HEK293 (cell line): ENCODE measurements at regions not wholly inside any gene's neighbourhood (a gene's known extent, or its start where the extent isn't known, plus 50 kb on each side); places are given as distances from the start of the nearest gene placed in this dataset.

ENCODE experiments used
- CTCF ChIA-PET: fragments of 350-600 bp; formaldehyde crosslinking; extraction: SDS; loops from one replicate; lab custom pipeline; 2021; ENCODE audit warnings: antibody characterized with exemption; lab: Yijun Ruan, JAX
- POLR2A ChIA-PET: fragments of 300-600 bp; formaldehyde crosslinking; extraction: SDS; loops from one replicate; lab custom pipeline; 2020; ENCODE audit warnings: antibody characterized with exemption, inconsistent platforms; lab: Yijun Ruan, JAX
- H3K27ac ChIP-seq: fragments of 200-500 bp; sonication (Bioruptor generic); 2 replicates; pipeline ENCODE4 v1.5.1; 2014; ENCODE audit warnings: low read depth, low read length, control low read depth, inconsistent platforms; ENCODE audit errors: extremely low read depth
- H3K36me3 ChIP-seq, 2 experiments: fragments of 200-500 bp in 1 of 2; sonication (Bioruptor generic) in 1 of 2; 1 replicate in 1 of 2; 2 replicates in 1 of 2; pipeline ENCODE4 v1.5.1; 2014 to 2017; ENCODE audit warnings: inconsistent platforms in 2 of 2, low read length in 2 of 2; ENCODE audit not compliant: control insufficient read depth in 2 of 2, insufficient read depth in 1 of 2
- H3K4me1 ChIP-seq: fragments of 200-500 bp; sonication (Bioruptor generic); 2 replicates; pipeline ENCODE4 v1.5.1; 2014; ENCODE audit warnings: mild to moderate bottlenecking, low read length, inconsistent platforms; ENCODE audit not compliant: control insufficient read depth, insufficient read depth
- H3K4me3 ChIP-seq: 2 replicates; pipeline ENCODE4 v1.5.1; 2011; ENCODE audit warnings: low read depth, mild to moderate bottlenecking, control low read depth, low read length, moderate library complexity
- H3K9me3 ChIP-seq: fragments of 200-500 bp; sonication (Bioruptor generic); 2 replicates; pipeline ENCODE4 v1.5.1; 2014; ENCODE audit warnings: low read depth, low read length, inconsistent platforms; ENCODE audit not compliant: control insufficient read depth, insufficient read depth
- CTCF ChIP-seq: fragments of 450-650 bp; formaldehyde crosslinking; IDR thresholded peaks from 2 replicates; pipeline ENCODE4 v1.5.1; 2016; ENCODE audit warnings: missing biosample characterization, missing genetic modification characterization
- EGR2 ChIP-seq: fragments of 450-650 bp; formaldehyde crosslinking; IDR thresholded peaks from 2 replicates; pipeline ENCODE4 v1.5.1; 2016; ENCODE audit warnings: low read depth, missing biosample characterization, missing genetic modification characterization
- GLIS2 ChIP-seq: fragments of 450-650 bp; formaldehyde crosslinking; IDR thresholded peaks from 2 replicates; pipeline ENCODE4 v1.5.1; 2016; ENCODE audit warnings: missing biosample characterization, missing genetic modification characterization
- REST ChIP-seq: fragments of 450-650 bp; formaldehyde crosslinking; IDR thresholded peaks from 2 replicates; pipeline ENCODE4 v1.5.1; 2016; ENCODE audit warnings: missing biosample characterization, missing genetic modification characterization
- SCRT2 ChIP-seq: fragments of 450-650 bp; formaldehyde crosslinking; IDR thresholded peaks from 2 replicates; pipeline ENCODE4 v1.5.1; 2016; ENCODE audit warnings: missing biosample characterization, missing genetic modification characterization
- YY1 ChIP-seq: fragments of 450-650 bp; formaldehyde crosslinking; IDR thresholded peaks from 2 replicates; pipeline ENCODE4 v1.5.1; 2018; ENCODE audit warnings: missing biosample characterization, missing genetic modification characterization
- ZBTB1 ChIP-seq: fragments of 450-650 bp; formaldehyde crosslinking; IDR thresholded peaks from 2 replicates; pipeline ENCODE4 v1.5.1; 2016; ENCODE audit warnings: missing biosample characterization, missing genetic modification characterization
- ZBTB48 ChIP-seq: fragments of 450-650 bp; formaldehyde crosslinking; IDR thresholded peaks from 2 replicates; pipeline ENCODE4 v1.5.1; 2016; ENCODE audit warnings: missing biosample characterization, missing genetic modification characterization
- ZBTB8A ChIP-seq: fragments of 450-650 bp; formaldehyde crosslinking; IDR thresholded peaks from 2 replicates; pipeline ENCODE4 v1.5.1; 2016; ENCODE audit warnings: missing biosample characterization, missing genetic modification characterization
- ZEB2 ChIP-seq: fragments of 450-650 bp; formaldehyde crosslinking; IDR thresholded peaks from 2 replicates; pipeline ENCODE4 v1.5.1; 2016; ENCODE audit warnings: missing biosample characterization, missing genetic modification characterization
- ZFP37 ChIP-seq: fragments of 450-650 bp; formaldehyde crosslinking; IDR thresholded peaks from 2 replicates; pipeline ENCODE4 v1.5.1; 2016; ENCODE audit warnings: missing biosample characterization, missing genetic modification characterization
- ZFP41 ChIP-seq: fragments of 450-650 bp; formaldehyde crosslinking; IDR thresholded peaks from 2 replicates; pipeline ENCODE4 v1.5.1; 2016; ENCODE audit warnings: missing biosample characterization, missing genetic modification characterization, borderline replicate concordance
- ZNF132 ChIP-seq: fragments of 450-650 bp; formaldehyde crosslinking; IDR thresholded peaks from 2 replicates; pipeline ENCODE4 v1.5.1; 2017; ENCODE audit warnings: missing biosample characterization, missing genetic modification characterization, borderline replicate concordance
- ZNF155 ChIP-seq: fragments of 450-650 bp; formaldehyde crosslinking; IDR thresholded peaks from 2 replicates; pipeline ENCODE4 v1.5.1; 2016; ENCODE audit warnings: missing biosample characterization, missing genetic modification characterization
- ZNF16 ChIP-seq: fragments of 450-650 bp; formaldehyde crosslinking; IDR thresholded peaks from 2 replicates; pipeline ENCODE4 v1.5.1; 2016; ENCODE audit warnings: low read depth, missing biosample characterization, missing genetic modification characterization
- ZNF174 ChIP-seq: fragments of 450-650 bp; formaldehyde crosslinking; IDR thresholded peaks from 2 replicates; pipeline ENCODE4 v1.5.0; 2017; ENCODE audit warnings: missing biosample characterization, mild to moderate bottlenecking, missing genetic modification characterization
- ZNF221 ChIP-seq: fragments of 450-650 bp; formaldehyde crosslinking; IDR thresholded peaks from 2 replicates; pipeline ENCODE4 v1.5.1; 2017; ENCODE audit warnings: missing biosample characterization, missing genetic modification characterization, borderline replicate concordance
- ZNF324 ChIP-seq: fragments of 450-650 bp; formaldehyde crosslinking; IDR thresholded peaks from 2 replicates; pipeline ENCODE4 v1.5.1; 2016; ENCODE audit warnings: missing biosample characterization, missing genetic modification characterization
- ZNF398 ChIP-seq: fragments of 450-650 bp; formaldehyde crosslinking; IDR thresholded peaks from 2 replicates; pipeline ENCODE4 v1.5.1; 2017; ENCODE audit warnings: missing biosample characterization, missing genetic modification characterization
- ZNF433 ChIP-seq: fragments of 450-650 bp; formaldehyde crosslinking; IDR thresholded peaks from 2 replicates; pipeline ENCODE4 v1.5.1; 2016; ENCODE audit warnings: missing biosample characterization, missing genetic modification characterization, low read depth
- ZNF549 ChIP-seq: fragments of 450-650 bp; IDR thresholded peaks from 2 replicates; pipeline ENCODE4 v1.5.1; 2018; ENCODE audit warnings: missing biosample characterization, missing genetic modification characterization, mild to moderate bottlenecking, inconsistent platforms, moderate library complexity
- ZNF555 ChIP-seq: fragments of 450-650 bp; formaldehyde crosslinking; conservative IDR thresholded peaks from 2 replicates; pipeline ENCODE4 v1.5.1; 2017; ENCODE audit warnings: missing biosample characterization, mild to moderate bottlenecking, missing genetic modification characterization, inconsistent platforms
- ZNF623 ChIP-seq: fragments of 450-650 bp; formaldehyde crosslinking; IDR thresholded peaks from 2 replicates; pipeline ENCODE4 v1.5.1; 2016; ENCODE audit warnings: missing biosample characterization, missing genetic modification characterization
- ZNF701 ChIP-seq: fragments of 450-650 bp; formaldehyde crosslinking; IDR thresholded peaks from 2 replicates; pipeline ENCODE4 v1.5.1; 2016; ENCODE audit warnings: missing biosample characterization, missing genetic modification characterization
- ZNF704 ChIP-seq: fragments of 450-650 bp; formaldehyde crosslinking; IDR thresholded peaks from 2 replicates; pipeline ENCODE4 v1.5.1; 2016; ENCODE audit warnings: missing biosample characterization, missing genetic modification characterization
- ZNF707 ChIP-seq: fragments of 450-650 bp; formaldehyde crosslinking; IDR thresholded peaks from 2 replicates; pipeline ENCODE4 v1.5.1; 2016; ENCODE audit warnings: missing biosample characterization, missing genetic modification characterization
- ZNF777 ChIP-seq: fragments of 450-650 bp; formaldehyde crosslinking; IDR thresholded peaks from 2 replicates; pipeline ENCODE4 v1.5.1; 2017; ENCODE audit warnings: missing biosample characterization, missing genetic modification characterization, borderline replicate concordance
- ZNF785 ChIP-seq: fragments of 450-650 bp; formaldehyde crosslinking; IDR thresholded peaks from 2 replicates; pipeline ENCODE4 v1.5.1; 2016; ENCODE audit warnings: missing biosample characterization, missing genetic modification characterization
- ZNF791 ChIP-seq: fragments of 450-650 bp; formaldehyde crosslinking; IDR thresholded peaks from 2 replicates; pipeline ENCODE4 v1.5.1; 2016; ENCODE audit warnings: missing biosample characterization, missing genetic modification characterization
- ZNF792 ChIP-seq: fragments of 450-650 bp; formaldehyde crosslinking; IDR thresholded peaks from 2 replicates; pipeline ENCODE4 v1.5.1; 2016; ENCODE audit warnings: missing biosample characterization, missing genetic modification characterization
- ZNF830 ChIP-seq: fragments of 450-650 bp; IDR thresholded peaks from 2 replicates; pipeline ENCODE4 v1.5.0; 2018; ENCODE audit warnings: missing biosample characterization, missing genetic modification characterization, low read depth, mild to moderate bottlenecking, moderate library complexity

GRCh38 chr1:70820396-70820795 lies 227.2 kb downstream of the PTGER3 start:
- ChIA-PET POLR2A (no interaction called here), CTCF (interaction anchor here (0.9 kb wide), 1 partner anchor 134 kb away, joined by 4 read pairs; no protein-coding TSS in a partner anchor)
- TF ChIP-seq ZNF704 (tag by site-specific recombination) (no peak), ZEB2 (tag by site-specific recombination) (no peak), ZNF623 (no peak), EGR2 (tag by site-specific recombination) (no peak), ZNF555 (tag by site-specific recombination) (no peak), ZNF155 (no peak), YY1 (tag by site-specific recombination) (no peak), ZNF707 (tag by site-specific recombination) (no peak), ZNF16 (tag by site-specific recombination) (no peak), GLIS2 (tag by site-specific recombination) (no peak), ZNF398 (no peak), ZNF433 (tag by site-specific recombination) (no peak), ZNF830 (tag by site-specific recombination) (no peak), CTCF (no peak), ZNF174 (no peak), ZNF549 (tag by site-specific recombination) (no peak), ZNF792 (no peak), ZNF701 (tag by site-specific recombination) (no peak), ZNF791 (tag by site-specific recombination) (no peak)
- Histone ChIP-seq H3K4me1 (no peaks in the 10 kb centered on the region), H3K9me3 (no peaks in the 10 kb centered on the region), H3K4me3 (no peak overlapping the region), H3K27ac (no peak overlapping the region), H3K36me3 (no peaks in the 10 kb centered on the region)

- CTCF ChIA-PET = no interaction called here
- no peak for TF ChIP-seq REST (tag by site-specific recombination)
- TF ChIP-seq ZFP41 (tag by site-specific recombination) = no peak
- no peak for TF ChIP-seq ZBTB1
- TF ChIP-seq ZNF324 = no peak
- TF ChIP-seq SCRT2 (tag by site-specific recombination) = no peak
- TF ChIP-seq ZFP37 = no peak
- TF ChIP-seq ZNF132 (tag by site-specific recombination) = no peak
- TF ChIP-seq ZBTB48 (tag by site-specific recombination) = no peak
- no peak for TF ChIP-seq ZNF785 (tag by site-specific recombination)
- TF ChIP-seq ZNF221 (tag by site-specific recombination) = no peak
- TF ChIP-seq ZNF777 (tag by site-specific recombination) = no peak
- no peak for TF ChIP-seq ZBTB8A (tag by site-specific recombination)
- Histone ChIP-seq H3K27ac (no peak overlapping the region), H3K36me3 (no peaks in the 10 kb centered on the region), H3K9me3 (no peaks in the 10 kb centered on the region), H3K4me3 (no peak overlapping the region), H3K4me1 (no peaks in the 10 kb centered on the region)
- POLR2A ChIA-PET = no interaction called here
Observed at GRCh38 chr1:70820995-70821394, 226.6 kb downstream of the PTGER3 start.
